Neural progenitor cell (in vitro differentiated cells): ENCODE measurements at regions not wholly inside any gene's neighbourhood (a gene's known extent, or its start where the extent isn't known, plus 50 kb on each side); places are given as distances from the start of the nearest gene placed in this dataset.

Experiments used
- CTCF ChIP-seq: fragments of 200-600 bp; sonication (generic); IDR thresholded peaks from 2 replicates; pipeline ENCODE4 v1.5.1; 2017; ENCODE audit warnings: antibody characterized with exemption, mild to moderate bottlenecking
- EZH2 ChIP-seq: fragments of 200-600 bp; sonication (generic); IDR thresholded peaks from 2 replicates; pipeline ENCODE4 v1.6.1; 2017; ENCODE audit warnings: antibody characterized with exemption, mild to moderate bottlenecking, moderate library complexity
- EZH2phosphoT487 ChIP-seq: fragments of 200-600 bp; sonication (generic); IDR thresholded peaks from 2 replicates; pipeline ENCODE4 v1.6.1; 2017; ENCODE audit warnings: antibody characterized with exemption

GRCh38 chr18:57267368-57267925 is 84.9 kb upstream of the ST8SIA3 start:
- TF ChIP-seq CTCF, result no peak
- TF ChIP-seq EZH2, result no peak
- TF ChIP-seq EZH2phosphoT487, result no peak
